CD4-positive, alpha-beta T cell (primary cell): ENCODE measurements at regions not wholly inside any gene's neighbourhood (a gene's known extent, or its start where the extent isn't known, plus 50 kb on each side); places are given as distances from the start of the nearest gene placed in this dataset.

Experiments
- ATAC-seq: fragments of 200-7000 bp; cut with Tn5 transposase; one replicate; pipeline ENCODE4 v1.10.0; 2022; ENCODE audit warnings: mild to moderate bottlenecking; ENCODE audit not compliant: poor library complexity
- CTCF ChIA-PET: fragments of 350-600 bp; sonication (Branson Sonifier 250); formaldehyde crosslinking; loops from one replicate; lab custom pipeline; 2021; ENCODE audit warnings: antibody characterized with exemption, inconsistent platforms; lab: Charles Lee
- POLR2A ChIA-PET: fragments of 350-600 bp; sonication (Branson Sonifier 250); formaldehyde crosslinking; loops from one replicate; lab custom pipeline; 2021; ENCODE audit warnings: antibody characterized with exemption, inconsistent platforms; lab: Charles Lee
- DNase-seq, 14 experiments: peaks; one replicate each; pipeline ENCODE4 v3.0.0-alpha.2; 2013 to 2020; ENCODE audit warnings: mixed read lengths in 2 of 14
- H3K27ac ChIP-seq, 2 donors: one replicate each; pipeline versions ENCODE4 v1.5.1 to v1.7.0; 2013; ENCODE audit warnings: low read length in 2 of 2, low read depth in 1 of 2, mild to moderate bottlenecking in 1 of 2
- H3K27me3 ChIP-seq, 2 experiments: 1 replicate in 1 of 2; 2 replicates in 1 of 2; pipeline versions ENCODE4 v1.6.1 to v1.7.0; 2013; ENCODE audit warnings: low read length in 2 of 2, control low read depth in 1 of 2, mild to moderate bottlenecking in 1 of 2, moderate library complexity in 1 of 2; ENCODE audit not compliant: insufficient read depth in 2 of 2, control insufficient read depth in 1 of 2
- H3K36me3 ChIP-seq: one replicate; pipeline ENCODE4 v1.6.1; 2013; ENCODE audit warnings: low read length, control low read depth; ENCODE audit not compliant: insufficient read depth
- H3K4me1 ChIP-seq: one replicate; pipeline ENCODE4 v1.6.1; 2013; ENCODE audit warnings: low read length, control low read depth; ENCODE audit not compliant: insufficient read depth
- H3K4me3 ChIP-seq: one replicate; pipeline ENCODE4 v1.5.1; 2013; ENCODE audit warnings: mild to moderate bottlenecking, low read length, moderate library complexity
- H3K9me3 ChIP-seq, 2 experiments: 1 replicate in 1 of 2; 2 replicates in 1 of 2; pipeline versions ENCODE4 v1.6.1 to v1.7.0; 2013; ENCODE audit warnings: low read length in 2 of 2, mild to moderate bottlenecking in 2 of 2, control low read depth in 1 of 2, moderate library complexity in 1 of 2; ENCODE audit not compliant: control insufficient read depth in 1 of 2, insufficient read depth in 1 of 2
- H3K27ac Mint-ChIP-seq: one replicate; pipeline ENCODE4 v1.8.0; 2020; ENCODE audit warnings: mixed read lengths
- H3K27me3 Mint-ChIP-seq: one replicate; pipeline ENCODE4 v1.8.0; 2021; ENCODE audit warnings: mixed read lengths
- H3K36me3 Mint-ChIP-seq: one replicate; pipeline ENCODE4 v1.8.0; 2021; ENCODE audit warnings: low read depth, mixed read lengths
- H3K4me1 Mint-ChIP-seq: one replicate; pipeline ENCODE4 v1.8.0; 2021; ENCODE audit warnings: low read depth, mixed read lengths
- H3K4me3 Mint-ChIP-seq: one replicate; pipeline ENCODE4 v1.8.0; 2020; ENCODE audit warnings: mild to moderate bottlenecking, mixed read lengths
- H3K9me3 Mint-ChIP-seq: one replicate; pipeline ENCODE4 v1.8.0; 2020; ENCODE audit warnings: mixed read lengths
- intact Hi-C, 2 experiments: fragments of 100-400 bp; cut with DNase I in 1 of 2; cut with micrococcal nuclease in 1 of 2; formaldehyde crosslinking; loops; one replicate each; pipeline versions ENCODE4 v1.15.1 to v1.9.0; 2023 to 2025; cut with DNase I, micrococcal nuclease
- TF ChIP-seq, protein P1 (sequence below): fragments of 200-600 bp; IDR thresholded peaks from one replicate; pipeline ENCODE4 v1.8.0; 2022; ENCODE audit warnings: antibody characterized with exemption, mild to moderate bottlenecking

DNA sequence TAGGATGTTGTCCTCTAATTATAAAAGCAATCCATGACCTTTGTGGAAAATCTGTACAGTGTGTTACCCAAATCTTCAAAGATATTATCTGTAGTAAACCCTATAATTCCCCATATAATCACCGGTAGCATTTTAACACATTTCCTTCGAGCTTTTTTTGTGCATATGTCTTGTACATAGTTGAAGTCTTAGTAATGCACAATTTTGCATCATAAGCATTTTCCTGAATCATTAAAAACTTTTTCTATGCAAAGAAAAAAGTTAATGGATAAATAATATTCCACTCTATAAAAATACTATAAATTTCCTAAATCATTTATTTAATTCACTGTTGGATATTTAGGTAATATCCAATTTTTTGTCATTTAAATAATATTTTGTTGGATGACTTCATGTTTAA lies 201.7 kb downstream of the RRAGC start:
- Histone ChIP-seq H3K27me3 (peaks cover 0 to 10% of the 10 kb centered on the region in 2 experiments), H3K36me3 (no peaks in the 10 kb centered on the region), H3K4me1 (no peaks in the 10 kb centered on the region), H3K9me3 (peaks cover 0 to 3% of the 10 kb centered on the region in 2 experiments), H3K4me3 (no peak overlapping the region), H3K27ac (no peak overlapping the region)
- POLR2A ChIA-PET: no interaction called here
- CTCF ChIA-PET: no interaction called here
- intact Hi-C loops: no loop called here
- Mint-ChIP-seq H3K27me3 (peaks cover 41% of the 10 kb centered on the region), H3K4me1 (no peaks in the 10 kb centered on the region), H3K4me3 (no peak overlapping the region), H3K9me3 (no peaks in the 10 kb centered on the region), H3K36me3 (no peaks in the 10 kb centered on the region), H3K27ac (no peak overlapping the region)
- DNase-seq (no peak), ATAC-seq (no peak)
- TF ChIP-seq, protein P1, sequence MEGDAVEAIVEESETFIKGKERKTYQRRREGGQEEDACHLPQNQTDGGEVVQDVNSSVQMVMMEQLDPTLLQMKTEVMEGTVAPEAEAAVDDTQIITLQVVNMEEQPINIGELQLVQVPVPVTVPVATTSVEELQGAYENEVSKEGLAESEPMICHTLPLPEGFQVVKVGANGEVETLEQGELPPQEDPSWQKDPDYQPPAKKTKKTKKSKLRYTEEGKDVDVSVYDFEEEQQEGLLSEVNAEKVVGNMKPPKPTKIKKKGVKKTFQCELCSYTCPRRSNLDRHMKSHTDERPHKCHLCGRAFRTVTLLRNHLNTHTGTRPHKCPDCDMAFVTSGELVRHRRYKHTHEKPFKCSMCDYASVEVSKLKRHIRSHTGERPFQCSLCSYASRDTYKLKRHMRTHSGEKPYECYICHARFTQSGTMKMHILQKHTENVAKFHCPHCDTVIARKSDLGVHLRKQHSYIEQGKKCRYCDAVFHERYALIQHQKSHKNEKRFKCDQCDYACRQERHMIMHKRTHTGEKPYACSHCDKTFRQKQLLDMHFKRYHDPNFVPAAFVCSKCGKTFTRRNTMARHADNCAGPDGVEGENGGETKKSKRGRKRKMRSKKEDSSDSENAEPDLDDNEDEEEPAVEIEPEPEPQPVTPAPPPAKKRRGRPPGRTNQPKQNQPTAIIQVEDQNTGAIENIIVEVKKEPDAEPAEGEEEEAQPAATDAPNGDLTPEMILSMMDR: no peak

DNA sequence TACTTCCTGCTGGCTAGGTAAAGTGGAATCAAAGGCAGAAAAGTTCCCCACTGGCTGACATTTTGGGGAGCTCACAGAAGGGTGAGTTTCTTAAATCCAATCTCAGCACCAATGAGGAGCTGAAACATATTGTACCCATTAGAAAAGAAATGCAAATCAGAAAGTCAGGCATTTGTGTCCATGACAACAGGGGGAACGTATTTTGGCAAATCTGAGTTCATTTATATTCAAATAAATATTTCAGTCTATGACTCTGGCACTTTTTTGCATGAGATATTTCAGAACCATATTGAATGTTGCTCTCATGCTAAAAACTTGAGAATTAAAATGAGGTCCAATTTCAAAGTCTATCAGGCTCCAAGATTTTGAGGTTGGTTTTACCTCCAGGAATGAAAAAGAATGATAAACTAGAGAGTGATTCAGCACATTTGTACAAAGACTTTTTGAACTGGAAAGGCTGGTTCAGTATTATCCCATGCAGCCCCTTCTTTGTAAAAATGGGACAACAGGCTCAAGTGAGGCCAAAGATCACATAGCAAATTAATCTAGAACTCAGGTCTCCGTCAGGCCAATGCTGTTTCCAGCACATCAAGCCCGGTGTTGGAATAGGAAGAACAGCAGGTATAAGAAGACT lies 202.2 kb downstream of the RRAGC start:
- no peak for DNase-seq

DNA sequence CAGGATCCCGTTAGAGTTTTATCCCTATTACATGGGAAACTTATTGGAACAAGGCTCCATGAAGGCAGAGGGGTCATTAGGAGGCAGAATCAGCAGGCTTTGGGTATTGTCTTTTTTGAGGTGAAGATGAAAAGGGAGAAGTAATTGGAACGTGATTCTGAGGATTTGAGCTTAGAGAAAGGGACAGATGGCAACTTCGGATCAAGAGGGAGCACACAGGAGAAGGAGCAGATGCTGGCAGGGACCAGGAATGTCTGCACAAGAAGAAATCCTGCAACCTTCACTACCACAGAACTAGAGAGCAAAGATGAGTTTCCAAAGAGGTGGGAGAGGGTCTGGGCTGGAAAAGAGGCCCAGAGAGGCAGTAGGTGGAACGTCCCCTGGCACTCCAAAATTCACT lies 202.8 kb downstream of the RRAGC start:
- ChIA-PET POLR2A (no interaction called here), CTCF (no interaction called here)
- peaks cover 33% of the 10 kb centered on the region for H3K27me3 Mint-ChIP-seq
- no peaks in the 10 kb centered on the region for H3K9me3 Mint-ChIP-seq
- Histone ChIP-seq H3K9me3 (no peaks in the 10 kb centered on the region), H3K4me1 (no peaks in the 10 kb centered on the region), H3K27me3 (peaks cover 0 to 10% of the 10 kb centered on the region in 2 experiments), H3K36me3 (no peaks in the 10 kb centered on the region), H3K27ac (no peak overlapping the region), H3K4me3 (no peak overlapping the region)
- no peaks in the 10 kb centered on the region for H3K4me1 Mint-ChIP-seq
- H3K36me3 Mint-ChIP-seq: no peaks in the 10 kb centered on the region
- intact Hi-C loops: no loop called here
- no peak overlapping the region for H3K4me3 Mint-ChIP-seq
- TF ChIP-seq, protein P1: no peak
- no peak overlapping the region for H3K27ac Mint-ChIP-seq
- no peak for DNase-seq
- ATAC-seq: no peak

More for the DNA sequence above, 202.2 kb downstream of the RRAGC start:
- ChIA-PET POLR2A (no interaction called here), CTCF (no interaction called here)
- peaks cover 38% of the 10 kb centered on the region for H3K27me3 Mint-ChIP-seq
- no peak overlapping the region for H3K4me3 ChIP-seq
- intact Hi-C loops: no loop called here
- no peaks in the 10 kb centered on the region for H3K9me3 Mint-ChIP-seq
- no peaks in the 10 kb centered on the region for H3K4me1 ChIP-seq
- ATAC-seq: no peak
- no peaks in the 10 kb centered on the region for H3K36me3 Mint-ChIP-seq
- no peak overlapping the region for H3K27ac Mint-ChIP-seq
- H3K27ac ChIP-seq: no peak overlapping the region
- no peaks in the 10 kb centered on the region for H3K4me1 Mint-ChIP-seq
- H3K36me3 ChIP-seq: no peaks in the 10 kb centered on the region
- H3K9me3 ChIP-seq: peaks cover 0 to 3% of the 10 kb centered on the region in 2 experiments
- H3K4me3 Mint-ChIP-seq: no peak overlapping the region
- TF ChIP-seq, protein P1: no peak
- H3K27me3 ChIP-seq: peaks cover 0 to 10% of the 10 kb centered on the region in 2 experiments
